ENCODE measurements at regions not wholly inside any gene's neighbourhood (a gene's known extent, or its start where the extent isn't known, plus 50 kb on each side); places are given as distances from the start of the nearest gene placed in this dataset.

GRCh38 chr2:156826341-156826933 lies 390.3 kb downstream of the GPD2 start:
- no peak for DNase-seq (ENCODE audit: low spot score in 2 of 2)
- H3K9me3 Mint-ChIP-seq: peaks cover 6% of the 10 kb centered on the region
- H3K27ac Mint-ChIP-seq: no peak overlapping the region
- no peak for ATAC-seq
- H3K36me3 Mint-ChIP-seq: no peaks in the 10 kb centered on the region
- no peak overlapping the region for H3K4me3 Mint-ChIP-seq
- H3K4me1 Mint-ChIP-seq: no peaks in the 10 kb centered on the region

- ATAC-seq (no peak), DNase-seq (ENCODE audit: low spot score in 2 of 2) (no peak)
- Mint-ChIP-seq H3K4me3 (no peak overlapping the region), H3K36me3 (no peaks in the 10 kb centered on the region), H3K4me1 (no peaks in the 10 kb centered on the region), H3K9me3 (peaks cover 3% of the 10 kb centered on the region), H3K27ac (no peak overlapping the region)
Observed at GRCh38 chr2:156834431-156834830, 398.3 kb downstream of the GPD2 start.

- H3K4me1 Mint-ChIP-seq: no peaks in the 10 kb centered on the region
- no peak for DNase-seq (ENCODE audit: low spot score in 2 of 2)
- no peak overlapping the region for H3K4me3 Mint-ChIP-seq
- H3K9me3 Mint-ChIP-seq: no peaks in the 10 kb centered on the region
- ATAC-seq: no peak
- H3K36me3 Mint-ChIP-seq: no peaks in the 10 kb centered on the region
- H3K27ac Mint-ChIP-seq: no peak overlapping the region
Observed at GRCh38 chr2:156837635-156838370, 401.6 kb downstream of the GPD2 start.

- no peak for ATAC-seq
Observed at GRCh38 chr2:156841321-156841720, 405.1 kb downstream of the GPD2 start.

GRCh38 chr2:156845806-156846558 lies 409.8 kb downstream of the GPD2 start:
- H3K4me1 Mint-ChIP-seq: no peaks in the 10 kb centered on the region
- no peaks in the 10 kb centered on the region for H3K9me3 Mint-ChIP-seq
- ATAC-seq (no peak), DNase-seq (ENCODE audit: low spot score in 2 of 2) (no peak)
- peak overlapping the region; percentile 46 for H3K27ac Mint-ChIP-seq
- H3K36me3 Mint-ChIP-seq: no peaks in the 10 kb centered on the region
- H3K4me3 Mint-ChIP-seq: no peak overlapping the region

More at GRCh38 chr2:156841321-156841720, 405.1 kb downstream of the GPD2 start:
- Mint-ChIP-seq H3K36me3 (no peaks in the 10 kb centered on the region), H3K9me3 (no peaks in the 10 kb centered on the region), H3K4me3 (no peak overlapping the region), H3K4me1 (no peaks in the 10 kb centered on the region), H3K27ac (no peak overlapping the region)
- no peak for DNase-seq (ENCODE audit: low spot score in 2 of 2)

GRCh38 chr2:156852210-156852609 lies 405.3 kb upstream of the GALNT5 start:
- Mint-ChIP-seq H3K36me3 (no peaks in the 10 kb centered on the region), H3K9me3 (no peaks in the 10 kb centered on the region), H3K4me3 (no peak overlapping the region), H3K27ac (no peak overlapping the region), H3K4me1 (no peaks in the 10 kb centered on the region)
- no peak for DNase-seq (ENCODE audit: low spot score in 2 of 2)
- ATAC-seq: no peak

- no peak overlapping the region for H3K4me3 Mint-ChIP-seq
Observed at GRCh38 chr2:156852681-156853080, 404.8 kb upstream of the GALNT5 start.

GRCh38 chr2:156864325-156864724 lies 393.2 kb upstream of the GALNT5 start:
- DNase-seq (ENCODE audit: low spot score in 2 of 2) (no peak), ATAC-seq (no peak)
- Mint-ChIP-seq H3K36me3 (no peaks in the 10 kb centered on the region), H3K4me1 (no peaks in the 10 kb centered on the region), H3K27ac (no peak overlapping the region), H3K4me3 (no peak overlapping the region), H3K9me3 (no peaks in the 10 kb centered on the region)

More at GRCh38 chr2:156852681-156853080, 404.8 kb upstream of the GALNT5 start:
- no peak for DNase-seq (ENCODE audit: low spot score in 2 of 2)
- no peak overlapping the region for H3K27ac Mint-ChIP-seq
- H3K36me3 Mint-ChIP-seq: no peaks in the 10 kb centered on the region
- ATAC-seq: no peak
- no peaks in the 10 kb centered on the region for H3K4me1 Mint-ChIP-seq
- no peaks in the 10 kb centered on the region for H3K9me3 Mint-ChIP-seq

- no peaks in the 10 kb centered on the region for H3K4me1 Mint-ChIP-seq
- H3K36me3 Mint-ChIP-seq: no peaks in the 10 kb centered on the region
- DNase-seq (ENCODE audit: low spot score in 2 of 2): no peak
- H3K4me3 Mint-ChIP-seq: no peak overlapping the region
- no peaks in the 10 kb centered on the region for H3K9me3 Mint-ChIP-seq
- ATAC-seq: no peak
- no peak overlapping the region for H3K27ac Mint-ChIP-seq
Observed at GRCh38 chr2:156864753-156865152, 392.8 kb upstream of the GALNT5 start.

GRCh38 chr2:156867201-156867600 lies 390.3 kb upstream of the GALNT5 start:
- Mint-ChIP-seq H3K36me3 (no peaks in the 10 kb centered on the region), H3K27ac (no peak overlapping the region), H3K9me3 (peaks cover under 1% of the 10 kb centered on the region), H3K4me1 (no peaks in the 10 kb centered on the region), H3K4me3 (no peak overlapping the region)
- no peak for DNase-seq (ENCODE audit: low spot score in 2 of 2)
- no peak for ATAC-seq

GRCh38 chr2:156874707-156875106 lies 382.8 kb upstream of the GALNT5 start:
- ATAC-seq (no peak), DNase-seq (ENCODE audit: low spot score in 2 of 2) (no peak)
- H3K36me3 Mint-ChIP-seq: no peaks in the 10 kb centered on the region
- H3K27ac Mint-ChIP-seq: no peak overlapping the region
- no peaks in the 10 kb centered on the region for H3K4me1 Mint-ChIP-seq
- H3K9me3 Mint-ChIP-seq: peaks cover 5% of the 10 kb centered on the region
- H3K4me3 Mint-ChIP-seq: no peak overlapping the region

- no peak for ATAC-seq
- no peak for DNase-seq (ENCODE audit: low spot score in 2 of 2)
- Mint-ChIP-seq H3K4me3 (no peak overlapping the region), H3K27ac (no peak overlapping the region), H3K9me3 (no peaks in the 10 kb centered on the region), H3K36me3 (no peaks in the 10 kb centered on the region), H3K4me1 (no peaks in the 10 kb centered on the region)
Observed at GRCh38 chr2:156883804-156884203, 373.7 kb upstream of the GALNT5 start.

- DNase-seq (ENCODE audit: low spot score in 2 of 2) (no peak), ATAC-seq (no peak)
- H3K4me1 Mint-ChIP-seq: no peaks in the 10 kb centered on the region
- no peaks in the 10 kb centered on the region for H3K9me3 Mint-ChIP-seq
- no peak overlapping the region for H3K4me3 Mint-ChIP-seq
- no peak overlapping the region for H3K27ac Mint-ChIP-seq
- no peaks in the 10 kb centered on the region for H3K36me3 Mint-ChIP-seq
Observed at GRCh38 chr2:156884216-156884615, 373.3 kb upstream of the GALNT5 start.

GRCh38 chr2:156890529-156891148 lies 366.9 kb upstream of the GALNT5 start:
- Mint-ChIP-seq H3K4me1 (no peaks in the 10 kb centered on the region), H3K4me3 (no peak overlapping the region), H3K9me3 (no peaks in the 10 kb centered on the region), H3K27ac (no peak overlapping the region), H3K36me3 (no peaks in the 10 kb centered on the region)
- DNase-seq (ENCODE audit: low spot score in 2 of 2): no peak
- ATAC-seq: no peak

GRCh38 chr2:156891609-156892008 lies 365.9 kb upstream of the GALNT5 start:
- no peak overlapping the region for H3K4me3 Mint-ChIP-seq
- no peaks in the 10 kb centered on the region for H3K36me3 Mint-ChIP-seq
- no peak for DNase-seq (ENCODE audit: low spot score in 2 of 2)
- no peak overlapping the region for H3K27ac Mint-ChIP-seq
- ATAC-seq: no peak
- no peaks in the 10 kb centered on the region for H3K9me3 Mint-ChIP-seq
- H3K4me1 Mint-ChIP-seq: peaks cover 7% of the 10 kb centered on the region
